OCI-LY1 (cell line): ENCODE measurements at regions not wholly inside any gene's neighbourhood (a gene's known extent, or its start where the extent isn't known, plus 50 kb on each side); places are given as distances from the start of the nearest gene placed in this dataset.

ENCODE experiments used
- H2AFZ ChIP-seq: fragments of 200-600 bp; sonication (generic), shearing (Covaris generic); 2 replicates; pipeline ENCODE4 v1.6.0; 2014; ENCODE audit warnings: antibody characterized with exemption, mild to moderate bottlenecking, low read length
- H3F3A ChIP-seq: fragments of 200-600 bp; sonication (generic), shearing (Covaris generic); 2 replicates; pipeline ENCODE4 v1.6.0; 2014; ENCODE audit warnings: mild to moderate bottlenecking, antibody characterized with exemption, low read length, moderate library complexity; ENCODE audit not compliant: insufficient read depth
- H3K27ac ChIP-seq: fragments of 200-600 bp; sonication (generic); 2 replicates; pipeline ENCODE4 v1.5.1; 2014; ENCODE audit warnings: low read length, mixed run types, mild to moderate bottlenecking, low read depth; ENCODE audit not compliant: poor library complexity, severe bottlenecking
- H3K27me3 ChIP-seq: fragments of 200-600 bp; sonication (generic); 2 replicates; pipeline ENCODE4 v1.6.0; 2014; ENCODE audit warnings: antibody characterized with exemption, mild to moderate bottlenecking, low read length, moderate library complexity; ENCODE audit not compliant: insufficient read depth
- H3K36me3 ChIP-seq: fragments of 200-600 bp; sonication (generic); 2 replicates; pipeline ENCODE4 v1.6.1; 2014; ENCODE audit warnings: mild to moderate bottlenecking, antibody characterized with exemption, low read length, moderate library complexity, mixed read lengths; ENCODE audit not compliant: insufficient read depth
- H3K4me1 ChIP-seq: fragments of 200-600 bp; sonication (generic); 2 replicates; pipeline ENCODE4 v1.5.1; 2014; ENCODE audit warnings: mild to moderate bottlenecking, low read length, moderate library complexity; ENCODE audit not compliant: insufficient read depth, severe bottlenecking
- H3K4me2 ChIP-seq: fragments of 200-600 bp; sonication (generic), shearing (Covaris generic); 2 replicates; pipeline ENCODE4 v1.6.1; 2014; ENCODE audit warnings: low read length
- H3K4me3 ChIP-seq: fragments of 200-600 bp; sonication (generic); 2 replicates; pipeline ENCODE4 v1.5.1; 2014; ENCODE audit warnings: low read length, low read depth, mild to moderate bottlenecking, mixed read lengths; ENCODE audit not compliant: poor library complexity, severe bottlenecking
- H3K79me2 ChIP-seq: fragments of 200-600 bp; shearing (Covaris generic); 2 replicates; pipeline ENCODE4 v1.6.1; 2016; ENCODE audit warnings: mixed run types, low read length, mixed read lengths; ENCODE audit not compliant: insufficient read depth
- H3K9ac ChIP-seq: fragments of 200-600 bp; sonication (generic), shearing (Covaris generic); 2 replicates; pipeline ENCODE4 v1.6.1; 2014; ENCODE audit warnings: mild to moderate bottlenecking, low read length, mixed read lengths
- H3K9me2 ChIP-seq: fragments of 200-600 bp; sonication (generic), shearing (Covaris generic); 2 replicates; pipeline ENCODE4 v1.6.1; 2014; ENCODE audit warnings: low read depth, mild to moderate bottlenecking, low read length, mixed read lengths
- H3K9me3 ChIP-seq: fragments of 200-600 bp; shearing (Covaris generic); 2 replicates; pipeline ENCODE4 v1.6.1; 2014; ENCODE audit warnings: low read length, mixed read lengths
- H4K20me1 ChIP-seq: fragments of 200-600 bp; sonication (generic), shearing (Covaris generic); 2 replicates; pipeline ENCODE4 v1.6.0; 2016; ENCODE audit warnings: mild to moderate bottlenecking, low read length; ENCODE audit not compliant: insufficient read depth
- EZH2 ChIP-seq: fragments of 200-600 bp; sonication (generic), shearing (Covaris generic); IDR thresholded peaks from 2 replicates; pipeline ENCODE4 v1.8.0; 2017; ENCODE audit warnings: borderline replicate concordance, mixed run types, mild to moderate bottlenecking, antibody characterized with exemption, low read length, moderate library complexity, mixed read lengths
- TF ChIP-seq, protein P1 (sequence below): fragments of 200-600 bp; sonication (generic), shearing (Covaris generic); IDR thresholded peaks from 2 replicates; pipeline ENCODE4 v1.5.1; 2017; ENCODE audit warnings: mild to moderate bottlenecking, antibody characterized with exemption, low read length, moderate library complexity, mixed read lengths

DNA sequence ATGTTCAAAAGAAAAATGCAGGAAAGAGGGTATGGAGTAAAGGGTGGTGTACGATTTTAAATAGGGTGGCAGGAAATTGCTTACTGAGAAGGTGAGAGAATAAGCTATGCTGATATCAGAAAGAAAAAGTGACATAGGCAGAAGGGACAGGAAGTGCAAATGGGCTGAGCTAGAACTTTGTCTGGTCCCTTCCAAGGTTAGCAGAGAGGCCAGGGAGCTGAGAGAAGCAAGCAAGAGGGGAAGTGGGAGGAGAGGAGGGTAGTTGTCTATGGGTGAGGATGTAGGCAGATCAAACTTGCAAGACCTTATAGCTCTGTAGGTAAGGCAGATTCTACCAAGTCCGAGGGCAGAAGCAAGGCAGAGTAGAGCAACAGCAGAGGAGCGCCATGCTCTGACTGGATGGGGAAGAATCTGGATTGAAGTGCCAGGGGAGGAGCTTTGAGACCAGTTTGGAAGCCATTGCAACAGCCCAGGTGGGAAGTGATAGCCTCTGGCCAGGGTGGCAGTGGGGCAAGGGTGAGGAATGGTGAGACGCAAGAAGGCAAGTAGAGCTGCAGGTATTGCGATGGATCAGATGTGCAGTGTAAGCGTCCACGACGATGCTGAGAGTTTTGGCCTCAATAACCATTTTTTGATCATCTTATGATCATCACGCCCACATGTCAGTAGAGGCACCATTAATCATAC, 134.4 kb upstream of the APCDD1 start:
- no peak for TF ChIP-seq EZH2
- TF ChIP-seq, protein P1, sequence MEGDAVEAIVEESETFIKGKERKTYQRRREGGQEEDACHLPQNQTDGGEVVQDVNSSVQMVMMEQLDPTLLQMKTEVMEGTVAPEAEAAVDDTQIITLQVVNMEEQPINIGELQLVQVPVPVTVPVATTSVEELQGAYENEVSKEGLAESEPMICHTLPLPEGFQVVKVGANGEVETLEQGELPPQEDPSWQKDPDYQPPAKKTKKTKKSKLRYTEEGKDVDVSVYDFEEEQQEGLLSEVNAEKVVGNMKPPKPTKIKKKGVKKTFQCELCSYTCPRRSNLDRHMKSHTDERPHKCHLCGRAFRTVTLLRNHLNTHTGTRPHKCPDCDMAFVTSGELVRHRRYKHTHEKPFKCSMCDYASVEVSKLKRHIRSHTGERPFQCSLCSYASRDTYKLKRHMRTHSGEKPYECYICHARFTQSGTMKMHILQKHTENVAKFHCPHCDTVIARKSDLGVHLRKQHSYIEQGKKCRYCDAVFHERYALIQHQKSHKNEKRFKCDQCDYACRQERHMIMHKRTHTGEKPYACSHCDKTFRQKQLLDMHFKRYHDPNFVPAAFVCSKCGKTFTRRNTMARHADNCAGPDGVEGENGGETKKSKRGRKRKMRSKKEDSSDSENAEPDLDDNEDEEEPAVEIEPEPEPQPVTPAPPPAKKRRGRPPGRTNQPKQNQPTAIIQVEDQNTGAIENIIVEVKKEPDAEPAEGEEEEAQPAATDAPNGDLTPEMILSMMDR, result no peak
- H3F3A ChIP-seq, result no peaks in the 10 kb centered on the region
- no peaks in the 10 kb centered on the region for H3K4me1 ChIP-seq
- no peaks in the 10 kb centered on the region for H3K79me2 ChIP-seq
- H3K9me3 ChIP-seq, result no peaks in the 10 kb centered on the region
- no peaks in the 10 kb centered on the region for H4K20me1 ChIP-seq
- H3K27me3 ChIP-seq, result no peaks in the 10 kb centered on the region; the same call in 1 of the 2 replicates
- no peak overlapping the region for H3K27ac ChIP-seq
- no peak overlapping the region for H3K4me2 ChIP-seq
- H3K9me2 ChIP-seq, result no peaks in the 10 kb centered on the region
- H3K9ac ChIP-seq, result no peak overlapping the region
- H3K4me3 ChIP-seq, result no peak overlapping the region
- no peaks in the 10 kb centered on the region for H3K36me3 ChIP-seq
- H2AFZ ChIP-seq, result no peak overlapping the region

- H3K9me2 ChIP-seq, result no peaks in the 10 kb centered on the region
- TF ChIP-seq, protein P1, result no peak
- TF ChIP-seq EZH2, result no peak
- no peak overlapping the region for H2AFZ ChIP-seq
- no peak overlapping the region for H3K4me2 ChIP-seq
- H3K4me3 ChIP-seq, result no peak overlapping the region
- no peaks in the 10 kb centered on the region for H4K20me1 ChIP-seq
- H3K79me2 ChIP-seq, result no peaks in the 10 kb centered on the region
- no peaks in the 10 kb centered on the region for H3F3A ChIP-seq
- no peaks in the 10 kb centered on the region; the same call in 1 of the 2 replicates for H3K27me3 ChIP-seq
- no peaks in the 10 kb centered on the region for H3K4me1 ChIP-seq
- no peaks in the 10 kb centered on the region for H3K36me3 ChIP-seq
- no peaks in the 10 kb centered on the region for H3K9me3 ChIP-seq
- no peak overlapping the region for H3K27ac ChIP-seq
- H3K9ac ChIP-seq, result no peak overlapping the region
These were observed 133.6 kb upstream of the APCDD1 start for GRCh38 chr18:10320791-10321190.

GRCh38 chr18:10321576-10321975, 132.9 kb upstream of the APCDD1 start:
- no peaks in the 10 kb centered on the region for H3K9me2 ChIP-seq
- no peaks in the 10 kb centered on the region for H3K9me3 ChIP-seq
- no peaks in the 10 kb centered on the region for H4K20me1 ChIP-seq
- H3K36me3 ChIP-seq, result no peaks in the 10 kb centered on the region
- H3K27ac ChIP-seq, result no peak overlapping the region
- no peaks in the 10 kb centered on the region; the same call in 1 of the 2 replicates for H3K27me3 ChIP-seq
- H3K79me2 ChIP-seq, result no peaks in the 10 kb centered on the region
- H3K4me3 ChIP-seq, result no peak overlapping the region
- H3K4me1 ChIP-seq, result no peaks in the 10 kb centered on the region
- no peak overlapping the region for H3K9ac ChIP-seq
- no peak overlapping the region for H3K4me2 ChIP-seq
- TF ChIP-seq, protein P1, result no peak
- no peak for TF ChIP-seq EZH2
- H2AFZ ChIP-seq, result no peak overlapping the region
- no peaks in the 10 kb centered on the region for H3F3A ChIP-seq
